ENCODE measurements at regions not wholly inside any gene's neighbourhood (a gene's known extent, or its start where the extent isn't known, plus 50 kb on each side); places are given as distances from the start of the nearest gene placed in this dataset.

DNA sequence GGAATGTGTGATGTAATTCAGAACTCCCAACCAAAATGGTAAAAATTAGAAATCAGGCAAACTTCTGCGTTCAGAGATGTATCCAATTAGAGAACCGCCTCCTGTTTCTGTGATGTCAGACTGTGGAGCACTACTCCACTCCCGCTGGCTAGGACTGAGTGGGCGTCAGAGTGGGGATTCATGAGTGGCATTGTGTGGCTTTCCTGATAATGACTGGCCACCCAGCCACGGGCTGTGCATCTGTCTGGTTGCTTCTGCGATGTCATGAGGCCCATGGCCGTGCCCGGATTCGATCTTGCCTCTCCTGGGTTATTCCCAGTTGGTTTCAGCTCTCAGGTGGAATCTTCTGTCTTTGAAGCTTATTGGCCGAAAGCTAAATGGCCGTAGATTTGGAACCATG lies 87.1 kb upstream of the KCNA1 start:
- DNase-seq (ENCODE audit: insufficient read length, low spot score) = no peak
- FAIRE-seq = no peak

DNA sequence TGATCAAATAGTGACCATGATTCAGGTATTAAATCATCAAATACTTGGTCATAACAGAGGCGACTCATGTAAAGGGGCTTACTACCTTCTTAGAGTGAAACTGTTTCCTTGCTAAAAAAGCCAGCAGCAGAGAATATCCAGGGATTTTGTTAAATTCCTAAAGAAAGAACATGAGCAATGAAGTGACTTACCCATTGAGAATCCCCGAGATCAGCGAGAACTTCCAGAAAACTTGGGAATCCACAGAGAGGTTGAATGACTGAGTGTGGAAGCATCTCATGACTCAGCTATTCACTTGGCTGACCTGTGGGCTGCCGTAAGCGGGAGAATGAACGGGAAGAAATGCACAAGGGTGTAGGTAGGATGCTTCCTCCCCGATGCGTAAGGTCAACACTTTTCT lies 85.3 kb upstream of the KCNA1 start:
- TF ChIP-seq, protein P1, sequence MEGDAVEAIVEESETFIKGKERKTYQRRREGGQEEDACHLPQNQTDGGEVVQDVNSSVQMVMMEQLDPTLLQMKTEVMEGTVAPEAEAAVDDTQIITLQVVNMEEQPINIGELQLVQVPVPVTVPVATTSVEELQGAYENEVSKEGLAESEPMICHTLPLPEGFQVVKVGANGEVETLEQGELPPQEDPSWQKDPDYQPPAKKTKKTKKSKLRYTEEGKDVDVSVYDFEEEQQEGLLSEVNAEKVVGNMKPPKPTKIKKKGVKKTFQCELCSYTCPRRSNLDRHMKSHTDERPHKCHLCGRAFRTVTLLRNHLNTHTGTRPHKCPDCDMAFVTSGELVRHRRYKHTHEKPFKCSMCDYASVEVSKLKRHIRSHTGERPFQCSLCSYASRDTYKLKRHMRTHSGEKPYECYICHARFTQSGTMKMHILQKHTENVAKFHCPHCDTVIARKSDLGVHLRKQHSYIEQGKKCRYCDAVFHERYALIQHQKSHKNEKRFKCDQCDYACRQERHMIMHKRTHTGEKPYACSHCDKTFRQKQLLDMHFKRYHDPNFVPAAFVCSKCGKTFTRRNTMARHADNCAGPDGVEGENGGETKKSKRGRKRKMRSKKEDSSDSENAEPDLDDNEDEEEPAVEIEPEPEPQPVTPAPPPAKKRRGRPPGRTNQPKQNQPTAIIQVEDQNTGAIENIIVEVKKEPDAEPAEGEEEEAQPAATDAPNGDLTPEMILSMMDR (IDR thresholded peaks at IDR 0.05; ENCODE audit: insufficient read depth, missing control alignments) = no peak
- FAIRE-seq (no peak), DNase-seq (ENCODE audit: insufficient read length, low spot score) (no peak)

More for the DNA sequence above, 87.1 kb upstream of the KCNA1 start:
- TF ChIP-seq, protein P1 (IDR thresholded peaks at IDR 0.05; ENCODE audit: insufficient read depth, missing control alignments) = no peak

DNA sequence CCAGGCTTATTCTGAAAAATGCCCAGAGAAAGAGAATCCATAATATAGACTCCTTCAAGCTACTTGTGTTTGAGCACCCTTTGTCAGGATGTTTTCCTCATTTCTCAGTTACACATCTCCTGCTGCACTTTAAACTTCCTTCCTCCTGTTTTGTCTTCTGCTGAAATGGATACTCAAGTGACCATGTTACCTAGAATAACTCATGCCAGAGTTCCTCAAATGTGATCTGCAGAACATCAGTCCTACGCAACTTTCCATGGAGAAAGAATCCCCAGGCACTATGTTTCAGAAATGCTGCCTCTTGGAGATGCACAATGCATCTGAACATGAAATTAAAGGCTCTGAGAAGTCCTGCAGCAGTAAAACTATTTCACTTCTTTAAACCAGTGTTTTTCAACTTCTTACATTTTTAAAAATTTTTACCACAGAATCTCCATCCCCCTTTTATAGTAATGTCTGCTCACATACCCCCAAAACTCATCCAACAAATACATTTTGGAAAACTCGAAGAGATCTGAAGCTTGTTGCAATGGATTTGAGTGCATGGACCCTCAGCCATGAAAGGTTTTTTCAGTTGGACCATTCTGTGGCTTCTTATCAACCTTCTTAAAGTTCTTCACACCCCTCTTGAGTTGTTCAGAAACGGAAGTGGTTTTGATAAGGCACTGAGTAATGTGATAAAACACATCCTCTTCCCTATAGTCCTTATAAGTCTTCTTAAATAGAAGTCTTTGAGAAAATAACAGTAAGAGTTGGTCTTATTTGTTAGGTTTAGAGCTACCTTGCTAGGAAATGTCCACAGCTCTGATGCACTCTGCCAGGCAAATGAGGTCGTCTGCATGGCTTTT lies 84.5 kb upstream of the KCNA1 start:
- TF ChIP-seq, protein P1 (IDR thresholded peaks at IDR 0.05; ENCODE audit: insufficient read depth, missing control alignments) = no peak
- DNase-seq (ENCODE audit: insufficient read length, low spot score) (no peak), FAIRE-seq (no peak)

DNA sequence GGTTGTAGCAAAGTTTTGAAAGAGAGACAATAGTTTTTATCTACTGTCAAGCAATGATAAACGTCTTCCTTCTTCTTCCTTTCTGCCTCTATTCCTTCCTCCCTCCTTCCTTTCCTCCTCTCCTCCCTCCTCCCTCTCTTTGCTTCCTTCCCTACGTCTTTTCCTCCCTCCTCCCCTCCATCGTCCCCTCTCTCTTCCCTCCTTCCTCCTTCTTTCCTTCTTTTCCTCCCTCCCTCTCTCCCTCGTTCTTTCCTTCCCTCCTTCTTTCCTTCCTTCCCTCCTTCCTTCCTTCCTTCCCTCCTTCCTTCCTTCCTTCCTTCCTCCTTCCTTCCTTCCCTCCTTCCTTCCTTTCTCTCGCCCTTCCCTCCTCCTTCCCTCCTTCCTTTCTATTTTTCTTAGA lies 82.8 kb upstream of the KCNA1 start:
- DNase-seq (ENCODE audit: insufficient read length, low spot score) (no peak), FAIRE-seq (no peak)
- TF ChIP-seq, protein P1 (IDR thresholded peaks at IDR 0.05; ENCODE audit: insufficient read depth, missing control alignments) = no peak

DNA sequence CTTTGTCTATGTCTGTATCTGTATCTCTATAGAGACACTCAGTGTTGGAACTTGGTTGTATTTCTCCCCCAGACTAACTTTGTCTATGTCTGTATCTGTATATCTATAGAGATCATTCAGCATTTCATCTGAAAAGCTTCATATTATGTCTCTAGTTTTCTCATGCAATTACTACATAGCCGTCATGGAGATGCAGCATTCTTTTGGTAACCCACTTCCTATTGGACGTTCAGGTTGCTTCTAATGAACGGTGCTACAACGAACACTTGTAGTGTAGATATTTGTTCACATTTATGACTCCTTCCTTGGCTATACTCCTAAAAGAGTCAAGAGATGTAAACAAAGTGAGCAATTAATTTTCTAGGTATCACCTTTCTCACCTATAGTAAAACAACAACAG lies 81.5 kb upstream of the KCNA1 start:
- DNase-seq (ENCODE audit: insufficient read length, low spot score) (no peak), FAIRE-seq (no peak)
- TF ChIP-seq, protein P1 (IDR thresholded peaks at IDR 0.05; ENCODE audit: insufficient read depth, missing control alignments) = no peak

DNA sequence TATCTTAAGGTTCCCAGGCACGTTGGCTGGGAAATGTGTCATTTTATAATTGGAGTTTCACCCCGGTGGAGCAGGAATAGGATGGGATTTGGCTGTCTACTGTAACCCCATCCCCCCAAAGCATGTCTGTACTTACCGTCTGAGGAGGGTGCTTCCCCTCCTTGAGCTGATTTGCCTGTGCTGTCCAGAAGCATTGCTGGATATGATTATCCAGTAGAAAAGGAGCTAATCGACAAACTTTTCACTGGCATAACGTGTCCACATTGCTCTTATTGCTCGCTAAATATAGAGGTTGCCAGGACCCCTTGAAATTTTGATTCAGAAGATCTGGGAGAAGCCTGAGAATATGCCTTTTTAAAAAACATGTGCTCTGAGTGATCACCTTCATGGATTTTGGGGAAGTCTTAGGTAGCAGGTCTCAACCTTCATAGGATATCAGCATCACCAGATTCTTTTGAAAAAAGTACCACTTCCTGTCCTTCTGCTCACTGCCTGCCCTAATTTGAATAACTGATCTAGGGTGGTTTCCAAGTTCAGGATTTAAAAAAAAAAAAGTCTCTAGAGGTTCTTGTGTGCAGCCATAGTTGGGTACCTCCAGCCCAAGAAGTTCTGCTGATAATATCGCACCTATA lies 80.4 kb upstream of the KCNA1 start:
- no peak for DNase-seq (ENCODE audit: insufficient read length, low spot score)
- TF ChIP-seq, protein P1 (IDR thresholded peaks at IDR 0.05; ENCODE audit: insufficient read depth, missing control alignments) = no peak
- FAIRE-seq = no peak

DNA sequence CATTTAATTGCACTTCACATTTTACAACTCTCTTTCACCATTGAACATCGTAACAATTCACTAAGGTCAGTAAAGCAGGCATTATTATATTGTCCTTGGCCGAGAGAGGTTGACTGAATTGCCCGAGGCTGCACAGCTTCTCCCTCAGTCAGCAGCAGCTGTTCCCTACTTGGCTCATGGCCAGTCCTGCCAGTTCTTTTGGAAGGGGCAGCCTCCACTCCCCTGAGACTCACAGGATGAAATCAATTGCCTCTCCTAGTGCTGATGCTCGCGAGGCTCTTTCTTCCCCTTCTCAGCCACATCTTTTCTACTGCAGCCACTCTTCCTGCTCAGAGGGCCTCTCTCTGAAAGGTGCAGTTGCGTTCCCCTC lies 79.9 kb upstream of the KCNA1 start:
- FAIRE-seq (no peak), DNase-seq (ENCODE audit: insufficient read length, low spot score) (no peak)
- TF ChIP-seq, protein P1 (IDR thresholded peaks at IDR 0.05; ENCODE audit: insufficient read depth, missing control alignments) = no peak
